GM18873 (cell line): ENCODE measurements at regions not wholly inside any gene's neighbourhood (a gene's known extent, or its start where the extent isn't known, plus 50 kb on each side); places are given as distances from the start of the nearest gene placed in this dataset.

Experiments used
- ATAC-seq: cut with Tn5 transposase; IDR thresholded peaks from one replicate; pipeline ENCODE4 v1.9.1; 2021; ENCODE audit warnings: mild to moderate bottlenecking, moderate library complexity, moderate number of reproducible peaks; ENCODE audit not compliant: unreplicated experiment, low FRiP score

DNA sequence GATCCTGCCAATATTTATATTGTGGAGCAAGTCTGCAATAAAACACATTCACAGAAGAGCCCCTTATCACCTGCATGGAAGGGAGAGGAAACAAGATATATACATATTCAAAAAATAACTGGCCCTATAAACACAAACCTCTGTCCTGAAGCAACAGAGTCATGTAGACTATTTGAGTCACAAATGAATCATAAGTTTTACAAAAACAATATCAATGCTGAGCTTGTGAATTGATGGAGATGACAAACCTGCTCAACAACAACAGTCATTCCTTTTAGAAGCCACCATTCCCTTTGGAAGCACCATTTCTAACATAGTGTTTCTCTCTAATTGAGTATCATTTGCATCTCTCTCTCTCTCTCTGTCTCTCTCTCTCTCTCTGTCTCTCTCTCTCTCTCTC lies 313.9 kb downstream of the MID1IP1 start:
- ATAC-seq = no peak

- no peak for ATAC-seq
Observed at GRCh38 chrX:39117101-39117500, 315.8 kb downstream of the MID1IP1 start.

- ATAC-seq = no peak
Observed at GRCh38 chrX:39121903-39122302, 320.6 kb downstream of the MID1IP1 start.

- no peak for ATAC-seq
Observed at GRCh38 chrX:39125834-39126233, 324.6 kb downstream of the MID1IP1 start.

DNA sequence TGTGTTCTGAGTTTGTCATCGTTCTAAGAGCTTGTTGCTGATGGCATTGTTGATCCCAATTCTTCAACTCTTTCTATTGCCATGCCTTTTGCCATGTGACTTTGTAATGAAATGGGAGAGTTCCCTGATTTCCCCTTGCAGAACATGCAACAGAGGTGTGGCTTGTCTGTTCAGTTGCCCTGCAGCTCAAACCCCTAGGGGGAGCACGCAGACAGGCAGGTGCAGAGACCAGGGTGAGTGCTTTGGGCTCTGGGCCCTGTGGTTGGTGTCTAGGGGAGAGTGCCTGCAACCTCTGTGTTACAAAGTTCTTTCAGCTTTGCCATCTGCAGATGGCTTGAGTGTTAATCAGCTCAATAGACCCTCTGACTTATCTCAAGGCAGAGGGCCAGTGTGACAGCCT lies 332.7 kb downstream of the MID1IP1 start:
- ATAC-seq = no peak

DNA sequence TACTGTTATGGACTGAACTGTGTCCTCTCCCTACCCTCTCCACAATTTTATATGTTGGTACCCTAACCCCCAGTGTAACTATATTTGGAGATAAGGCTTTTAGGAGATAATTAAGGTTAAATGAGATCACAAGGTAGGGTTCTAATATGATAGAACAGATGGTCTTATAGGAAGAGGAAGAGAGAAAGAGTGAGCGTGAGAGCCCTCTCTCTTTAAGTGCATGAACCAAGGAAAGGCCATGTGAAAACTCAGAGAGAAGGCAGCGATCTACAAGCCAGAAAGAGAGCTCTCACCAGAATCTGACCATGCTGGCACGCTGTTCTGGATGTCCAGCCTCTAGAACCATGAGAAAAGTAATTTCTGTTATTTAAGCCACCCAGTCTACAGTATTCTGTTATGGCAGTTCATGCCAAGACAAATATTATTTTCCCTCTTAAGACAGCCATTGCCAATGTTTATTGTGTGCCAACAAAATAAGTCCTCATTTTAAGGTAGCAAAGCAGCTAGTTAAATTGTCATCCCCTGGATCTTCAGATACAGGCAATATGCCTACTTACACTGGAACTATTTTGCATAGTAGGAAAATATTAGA lies 336.2 kb downstream of the MID1IP1 start:
- ATAC-seq = no peak

DNA sequence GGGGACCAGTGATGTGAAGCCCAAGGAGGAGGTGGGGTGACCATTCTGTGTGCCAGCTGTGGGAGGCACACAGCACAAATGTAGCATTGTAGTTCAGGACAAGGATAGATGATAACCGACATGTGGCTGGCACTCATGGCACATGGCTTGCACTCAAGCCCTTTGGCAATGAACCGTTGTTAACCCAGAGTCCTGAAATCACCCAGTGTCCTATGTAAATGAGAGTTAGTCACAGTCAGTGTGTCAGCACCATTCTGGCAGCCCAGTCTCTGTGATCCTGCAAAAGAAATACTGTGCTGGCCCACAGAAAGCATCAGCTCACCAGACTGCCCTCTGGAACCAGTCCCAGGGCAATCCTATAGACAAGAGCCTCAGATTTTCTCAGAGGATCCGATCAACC lies 339.3 kb downstream of the MID1IP1 start:
- no peak for ATAC-seq

DNA sequence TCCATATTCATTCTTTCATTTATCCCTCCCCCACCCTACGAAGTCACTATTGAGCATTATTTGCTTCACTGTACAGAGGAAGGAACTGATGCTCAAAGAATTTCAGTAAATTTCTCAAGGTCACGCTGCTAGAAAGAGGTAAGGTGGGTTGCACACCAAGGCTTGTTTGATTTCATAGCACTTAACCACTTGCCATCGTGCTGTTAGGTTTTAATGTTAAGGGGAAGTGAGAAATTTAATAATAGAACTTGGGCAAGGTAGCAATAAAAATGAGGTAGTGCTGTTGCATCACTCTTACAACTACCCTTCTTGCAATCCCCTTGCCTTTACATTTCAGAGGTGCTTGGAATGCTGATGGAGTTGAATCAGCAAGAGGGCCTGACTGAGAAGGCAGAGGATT lies 343.1 kb downstream of the MID1IP1 start:
- no peak for ATAC-seq

DNA sequence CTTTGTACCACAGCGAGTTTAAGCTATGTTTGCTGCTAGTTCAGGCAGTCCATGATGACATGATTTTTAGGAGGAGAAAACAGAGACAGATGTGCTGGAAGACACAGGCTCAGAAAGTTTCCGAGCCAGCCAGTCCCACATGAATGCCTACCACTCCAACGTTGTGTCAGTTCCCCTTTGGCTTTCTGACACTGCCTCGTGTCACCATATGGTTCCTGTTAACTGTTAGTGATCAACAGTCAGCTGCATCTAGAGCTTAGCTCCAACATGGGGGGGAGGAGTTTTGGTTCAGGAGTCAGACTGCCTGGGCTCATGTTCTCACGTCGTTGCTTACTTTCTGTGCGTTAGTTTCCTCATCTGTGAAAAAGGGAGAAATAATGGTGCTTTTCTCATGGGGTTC lies 343.7 kb downstream of the MID1IP1 start:
- ATAC-seq = no peak

DNA sequence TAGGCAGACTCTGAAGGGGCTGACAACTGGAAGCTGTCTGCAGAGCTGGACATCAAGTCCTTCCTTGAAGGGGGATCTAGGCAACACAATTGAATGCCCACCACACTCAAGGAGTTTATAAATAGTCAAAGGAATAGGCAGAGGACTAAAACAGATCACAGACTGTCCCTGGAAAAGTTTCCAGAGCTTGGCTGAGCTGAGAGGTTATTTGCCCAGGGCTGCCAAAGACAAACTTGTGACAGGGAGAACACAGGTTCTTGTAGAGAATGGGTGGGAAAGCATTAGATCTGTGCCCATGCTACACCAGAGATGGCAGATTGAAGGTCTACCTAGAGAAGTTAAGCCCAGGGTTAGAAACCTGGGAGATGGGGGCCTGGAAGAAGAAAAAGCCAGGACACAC lies 344.6 kb downstream of the MID1IP1 start:
- no peak for ATAC-seq

- ATAC-seq = no peak
Observed at GRCh38 chrX:39149761-39150160, 348.5 kb downstream of the MID1IP1 start.

DNA sequence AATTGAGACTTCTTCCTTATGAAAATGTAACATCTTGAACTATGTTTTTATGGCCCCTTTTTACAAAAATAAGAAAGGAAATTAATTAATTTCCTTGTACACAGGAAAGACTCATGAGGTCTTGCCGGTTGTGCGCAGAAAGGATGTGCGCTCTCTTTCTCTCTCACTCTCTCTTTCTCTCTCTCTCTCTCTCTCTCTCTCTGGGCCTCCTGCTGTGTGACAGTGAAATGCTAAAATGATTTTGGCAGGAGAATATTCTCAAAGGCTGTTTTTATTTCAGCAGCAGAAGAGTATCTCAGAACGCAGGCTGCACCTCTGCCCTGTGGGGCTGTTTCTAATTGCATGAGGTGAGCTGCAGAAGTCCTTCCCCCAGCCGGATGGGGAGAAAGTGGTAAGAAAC lies 349.0 kb downstream of the MID1IP1 start:
- no peak for ATAC-seq

DNA sequence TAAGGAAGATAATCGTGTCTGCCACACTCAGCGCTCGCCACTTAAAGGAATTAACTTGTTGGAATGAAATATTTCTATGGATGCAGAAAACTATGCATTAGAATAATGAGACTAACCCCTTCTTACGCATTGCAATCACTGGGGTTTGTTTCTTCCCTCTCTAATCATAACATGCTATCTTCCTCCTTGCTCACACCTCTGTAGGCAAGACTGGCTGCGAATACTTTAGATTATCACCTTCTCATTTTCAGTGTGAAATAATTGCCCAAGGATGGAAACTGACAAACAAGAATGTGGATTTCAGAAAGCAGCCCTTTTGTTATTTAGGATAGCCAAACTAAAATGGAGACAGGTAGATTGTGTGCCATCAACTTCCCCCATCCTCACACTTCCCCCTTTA lies 349.4 kb downstream of the MID1IP1 start:
- ATAC-seq = no peak

GRCh38 chrX:39152106-39152649 lies 350.9 kb downstream of the MID1IP1 start:
- no peak for ATAC-seq

- ATAC-seq = no peak
Observed at GRCh38 chrX:39156051-39156450, 354.8 kb downstream of the MID1IP1 start.

DNA sequence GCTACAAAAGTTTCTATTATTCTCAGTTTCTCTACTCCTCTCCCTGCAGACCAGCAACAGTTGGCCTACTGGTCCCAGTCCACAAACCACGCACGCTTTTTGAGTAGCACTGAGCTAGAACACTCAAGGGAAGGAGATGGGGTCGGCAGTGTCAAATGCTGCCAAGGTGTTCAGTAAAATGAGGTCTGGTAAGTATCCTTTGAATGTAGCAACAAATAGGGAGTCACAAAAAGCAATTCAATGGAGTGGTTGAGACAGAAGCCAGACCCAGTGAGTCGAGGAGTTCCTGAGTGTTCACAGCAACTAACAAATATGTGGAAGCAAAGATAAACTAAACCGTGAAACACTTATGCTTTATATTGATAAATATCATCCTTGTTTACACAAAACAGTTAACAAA lies 355.7 kb downstream of the MID1IP1 start:
- no peak for ATAC-seq

GRCh38 chrX:39157796-39158195 lies 356.5 kb downstream of the MID1IP1 start:
- ATAC-seq = no peak

- ATAC-seq = peak; percentile 38
Observed at GRCh38 chrX:39158801-39159657, 357.8 kb downstream of the MID1IP1 start.

- no peak for ATAC-seq
Observed at GRCh38 chrX:39159921-39160507, 358.8 kb downstream of the MID1IP1 start.

DNA sequence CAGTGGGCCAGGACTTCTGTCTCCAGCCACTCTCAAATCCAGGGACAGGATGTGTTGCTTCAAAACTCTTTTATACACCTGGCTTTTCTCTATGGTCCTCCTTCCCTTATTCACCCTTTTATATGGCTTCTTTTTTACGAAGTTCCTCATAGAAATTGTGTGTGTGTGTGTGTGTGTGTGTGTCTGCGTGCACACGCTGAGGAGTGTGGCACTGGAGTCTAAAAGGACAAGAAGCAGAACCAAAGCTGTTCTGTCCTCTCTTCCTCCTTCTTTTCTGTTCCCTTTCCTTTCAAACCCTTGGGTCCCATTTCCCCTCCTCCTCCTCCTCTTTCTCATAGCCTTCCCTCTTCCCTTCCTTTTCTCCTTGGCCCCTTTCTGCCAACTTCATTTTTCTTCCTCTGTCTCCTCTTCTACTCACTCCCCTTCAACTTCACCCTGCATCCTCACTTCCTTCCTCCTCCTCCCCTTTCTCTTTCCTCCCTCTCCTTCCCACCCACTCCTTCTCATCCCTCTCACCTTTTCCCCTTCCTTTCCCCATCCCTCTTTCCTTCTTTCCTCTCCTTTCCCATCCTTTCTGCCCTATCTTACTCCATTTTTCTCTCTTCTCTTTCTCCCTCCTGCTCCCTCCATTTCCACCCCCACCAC lies 360.5 kb downstream of the MID1IP1 start:
- no peak for ATAC-seq

GRCh38 chrX:39162322-39162735 lies 361.1 kb downstream of the MID1IP1 start:
- no peak for ATAC-seq
